ENCODE measurements at regions not wholly inside any gene's neighbourhood (a gene's known extent, or its start where the extent isn't known, plus 50 kb on each side); places are given as distances from the start of the nearest gene placed in this dataset.

GRCh38 chr4:181971973-181972372, 271.2 kb upstream of the TENM3 start:
- Histone ChIP-seq H4K20me1 (ENCODE audit: insufficient read depth, low read length) (no peaks in the 10 kb centered on the region), H3K9me1 (ENCODE audit: insufficient read depth, low read length) (peaks cover 7% of the 10 kb centered on the region), H3K79me1 (ENCODE audit: low read depth in 1 of 2, low read length in 2 of 2) (no peaks in the 10 kb centered on the region), H3K4me1 (ENCODE audit: control insufficient read depth, insufficient read depth, low read length) (peaks cover 6% of the 10 kb centered on the region), H3K4me2 (ENCODE audit: low read depth, low read length) (no peak overlapping the region), H3K9me3 (ENCODE audit: control insufficient read depth, insufficient read depth, low read length) (peaks cover 4% of the 10 kb centered on the region), H2AK5ac (ENCODE audit: low read depth, low read length) (no peak overlapping the region), H2AK9ac (replicated peaks; ENCODE audit: low read depth, low read length, poor library complexity) (no peak overlapping the region), H2BK120ac (ENCODE audit: low read depth, low read length) (no peak overlapping the region), H3K27me3 (ENCODE audit: control insufficient read depth, insufficient read depth, low read length) (no peaks in the 10 kb centered on the region), H3K27ac (ENCODE audit: insufficient read depth, low read length) (no peak overlapping the region), H3K23ac (ENCODE audit: low read depth, low read length) (no peak overlapping the region), H2BK20ac (ENCODE audit: low read depth, low read length) (no peak overlapping the region), H4K8ac (ENCODE audit: low read depth in 2 of 2, low read length in 2 of 2) (no peak overlapping the region), H2BK15ac (ENCODE audit: low read depth, low read length) (no peak overlapping the region), H4K5ac (ENCODE audit: low read depth, low read length) (no peak overlapping the region), H3K56ac (ENCODE audit: extremely low read depth, insufficient read depth, low read length) (no peak overlapping the region), H3K36me3 (ENCODE audit: control insufficient read depth, insufficient read depth, low read length) (no peaks in the 10 kb centered on the region), H3K4me3 (ENCODE audit: insufficient read depth, low read depth, low read length) (no peak overlapping the region), H3K9ac (ENCODE audit: low read depth, low read length) (no peak overlapping the region), H3K18ac (ENCODE audit: low read depth, low read length) (no peak overlapping the region), H3K14ac (replicated peaks; ENCODE audit: low read depth, low read length) (no peak overlapping the region), H2BK5ac (ENCODE audit: low read depth, low read length, poor library complexity, severe bottlenecking) (no peak overlapping the region), H4K91ac (ENCODE audit: insufficient read depth, low read depth, low read length) (no peak overlapping the region), H3K4ac (ENCODE audit: low read depth, low read length) (no peak overlapping the region), H2AFZ (replicated peaks; ENCODE audit: low read length, poor library complexity) (no peak overlapping the region)
- CTCF ChIA-PET, result no interaction called here
- intact Hi-C loops (cut with micrococcal nuclease) (no loop called here), dilution Hi-C loops (cut with HindIII; ENCODE audit: low sequenced_read_pairs, unreplicated experiment) (no loop called here), in situ Hi-C loops (cut with MboI; ENCODE audit: low sequenced_read_pairs) (no loop called here)
- no CpG with 5 or more reads among the region's 3 CpGs for WGBS, 2 experiments (ENCODE audit: extremely low coverage in 2 of 2, insufficient read length in 1 of 2)
- POLR2A ChIA-PET (ENCODE audit: unreplicated experiment), result interaction anchor here (0.6 kb wide), 1 partner anchor 633 kb away, joined by 7 read pairs; no protein-coding TSS in a partner anchor
- ATAC-seq (ENCODE audit: low read depth) (no peak), DNase-seq (peak; percentile 64)
- no peak for TF ChIP-seq USF2 (IDR thresholded peaks at IDR 0.05; ENCODE audit: low read depth, low read length)
- no peak for TF ChIP-seq RAD21 (IDR thresholded peaks at IDR 0.05; ENCODE audit: low read length)
- TF ChIP-seq MAZ (IDR thresholded peaks at IDR 0.05; ENCODE audit: borderline replicate concordance, low read depth, low read length), result no peak
- TF ChIP-seq POLR2A (IDR thresholded peaks at IDR 0.05; ENCODE audit: low read depth, low read length), result no peak
- TF ChIP-seq CTCF (conservative IDR thresholded peaks at IDR 0.05; ENCODE audit: low read depth, low read length), result no peak
- no peak for TF ChIP-seq SMC3 (IDR thresholded peaks at IDR 0.05; ENCODE audit: low read depth, low read length)
- TF ChIP-seq RFX5 (IDR thresholded peaks at IDR 0.05; ENCODE audit: low read depth, low read length), result no peak
- no peak for TF ChIP-seq MXI1 (IDR thresholded peaks at IDR 0.05; ENCODE audit: borderline replicate concordance, low read depth, low read length)
- TF ChIP-seq RCOR1 (IDR thresholded peaks at IDR 0.05; ENCODE audit: insufficient replicate concordance, low read length), result no peak
- no peak for TF ChIP-seq CEBPB (IDR thresholded peaks at IDR 0.05; ENCODE audit: low read depth, low read length)
- no peak for TF ChIP-seq BHLHE40 (IDR thresholded peaks at IDR 0.05; ENCODE audit: low read depth, low read length)
- TF ChIP-seq FOS (IDR thresholded peaks at IDR 0.05; ENCODE audit: low read depth, low read length), result no peak
- TF ChIP-seq ELK1 (IDR thresholded peaks at IDR 0.05; ENCODE audit: borderline replicate concordance, low read depth, low read length), result no peak
- TF ChIP-seq MAFK (IDR thresholded peaks at IDR 0.05; ENCODE audit: low read depth, low read length), result no peak
- no peak for TF ChIP-seq NFE2L2 (IDR thresholded peaks at IDR 0.05; ENCODE audit: low read depth, low read length)
- no peak for TF ChIP-seq CHD1 (IDR thresholded peaks at IDR 0.05; ENCODE audit: low read depth, low read length)
- BruUV-seq (replicated peaks), result no TSS peak

Measured in IMR-90 (cell line).